Panc1 (cell line): ENCODE measurements at regions not wholly inside any gene's neighbourhood (a gene's known extent, or its start where the extent isn't known, plus 50 kb on each side); places are given as distances from the start of the nearest gene placed in this dataset.

Experiments
- ATAC-seq: fragments of 200-7000 bp; cut with Tn5 transposase; 2 replicates; pipeline ENCODE4 v1.9.1; 2020; ENCODE audit warnings: mild to moderate bottlenecking, moderate library complexity
- BruUV-seq: library from RNA; stranded (reverse); fragments of 400-500 nt; replicated peaks from 2 replicates; lab custom pipeline; 2021; lab: Mats Ljungman, UMichigan
- CTCF ChIA-PET: fragments of 300-600 bp; sonication (Branson Sonifier 250); formaldehyde crosslinking; loops from one replicate; lab custom pipeline; 2022; ENCODE audit warnings: antibody characterized with exemption; lab: Charles Lee
- POLR2A ChIA-PET: fragments of 300-600 bp; sonication (Branson Sonifier 250); formaldehyde crosslinking; loops from one replicate; lab custom pipeline; 2022; ENCODE audit warnings: antibody characterized with exemption; lab: Charles Lee
- DNase-seq: peaks from one replicate; pipeline ENCODE4 v3.0.0-alpha.2; 2010; ENCODE audit warnings: low read depth, low spot score
- H3K27ac ChIP-seq: 2 replicates; pipeline ENCODE4 v1.5.1; 2011; ENCODE audit warnings: mild to moderate bottlenecking, low read length, inconsistent platforms
- H3K27me3 ChIP-seq: fragments of 200-500 bp; sonication (Bioruptor generic); 2 replicates; pipeline ENCODE4 v1.6.0; 2014; ENCODE audit warnings: low read length, inconsistent platforms; ENCODE audit not compliant: control insufficient read depth, insufficient read depth
- H3K36me3 ChIP-seq: fragments of 200-500 bp; sonication (Bioruptor generic); 2 replicates; pipeline ENCODE4 v1.5.1; 2014; ENCODE audit warnings: inconsistent platforms, mild to moderate bottlenecking, low read length, moderate library complexity; ENCODE audit not compliant: control insufficient read depth, insufficient read depth
- H3K4me1 ChIP-seq: 2 replicates; pipeline ENCODE4 v1.5.1; 2011; ENCODE audit warnings: inconsistent platforms, mild to moderate bottlenecking, low read length, moderate library complexity; ENCODE audit not compliant: control insufficient read depth, insufficient read depth
- H3K4me3 ChIP-seq, 2 experiments: 2 replicates each; pipeline ENCODE4 v1.5.1; 2011 to 2012; ENCODE audit warnings: low read depth in 2 of 2, low read length in 2 of 2, mild to moderate bottlenecking in 2 of 2, inconsistent platforms in 1 of 2, moderate library complexity in 1 of 2
- H3K9me3 ChIP-seq: fragments of 200-500 bp; sonication (Bioruptor generic); 2 replicates; pipeline ENCODE4 v1.5.1; 2014; ENCODE audit warnings: low read depth, mild to moderate bottlenecking, inconsistent platforms, low read length, moderate library complexity; ENCODE audit not compliant: control insufficient read depth, insufficient read depth
- CTCF ChIP-seq: fragments of 450-650 bp; IDR thresholded peaks from 2 replicates; pipeline ENCODE4 v1.5.1; 2017; ENCODE audit warnings: mild to moderate bottlenecking
- POLR2AphosphoS5 ChIP-seq: IDR thresholded peaks from 2 replicates; pipeline ENCODE4 v1.6.1; 2012; ENCODE audit warnings: mild to moderate bottlenecking, low read depth, low read length, moderate library complexity
- REST ChIP-seq, 2 experiments: IDR thresholded peaks; 2 replicates each; pipeline ENCODE4 v1.6.1; 2011 to 2012; ENCODE audit warnings: low read depth in 2 of 2, control low read depth in 1 of 2, low read length in 1 of 2, mild to moderate bottlenecking in 1 of 2, moderate library complexity in 1 of 2; ENCODE audit not compliant: insufficient read depth in 1 of 2
- SIN3A ChIP-seq: IDR thresholded peaks from 2 replicates; pipeline ENCODE4 v1.6.1; 2012; ENCODE audit warnings: low read depth, mild to moderate bottlenecking, low read length, moderate library complexity, borderline replicate concordance; ENCODE audit not compliant: insufficient read depth
- TCF7L2 ChIP-seq: IDR thresholded peaks from 2 replicates; pipeline ENCODE4 v1.6.1; 2011; ENCODE audit warnings: mild to moderate bottlenecking, low read depth, low read length, inconsistent platforms
- in situ Hi-C: cut with HindIII; loops from 2 replicates; pipeline ENCODE4 v1.10.0; 2016; ENCODE audit warnings: low sequenced_read_pairs, low pct_unique_long_range_greater_than_20kb
- intact Hi-C: fragments of 100-400 bp; cut with micrococcal nuclease; formaldehyde crosslinking; loops from one replicate; pipeline ENCODE4 v1.10.0; 2022; ENCODE audit not compliant: unreplicated experiment

GRCh38 chr1:70871790-70872189, 175.8 kb downstream of the PTGER3 start:
- no peak for TF ChIP-seq SIN3A
- TF ChIP-seq POLR2AphosphoS5, result no peak
- no peak for TF ChIP-seq TCF7L2
- TF ChIP-seq REST (IDR thresholded peaks at IDR 0.05; ENCODE audit: insufficient read depth in 1 of 2, low read depth in 2 of 2, low read length in 1 of 2), result no peak
- TF ChIP-seq CTCF, result no peak
- intact Hi-C loops, result no loop called here
- Histone ChIP-seq H3K27me3 (no peaks in the 10 kb centered on the region), H3K4me1 (no peaks in the 10 kb centered on the region), H3K36me3 (no peaks in the 10 kb centered on the region), H3K4me3 (no peak overlapping the region), H3K27ac (no peak overlapping the region), H3K9me3 (no peaks in the 10 kb centered on the region)
- BruUV-seq, result no TSS peak
- CTCF ChIA-PET, result no interaction called here
- POLR2A ChIA-PET, result no interaction called here
- ATAC-seq (no peak), DNase-seq (no peak)
- in situ Hi-C loops, result no loop called here

GRCh38 chr1:70874063-70874462, 173.6 kb downstream of the PTGER3 start:
- no peak overlapping the region for H3K27ac ChIP-seq
- TF ChIP-seq TCF7L2, result no peak
- no peak for TF ChIP-seq POLR2AphosphoS5
- no peak for TF ChIP-seq CTCF
- no peak for TF ChIP-seq SIN3A
- no peak for TF ChIP-seq REST (IDR thresholded peaks at IDR 0.05; ENCODE audit: insufficient read depth in 1 of 2, low read depth in 2 of 2, low read length in 1 of 2)
- ATAC-seq, result no peak
- POLR2A ChIA-PET, result no interaction called here
- no peaks in the 10 kb centered on the region for H3K36me3 ChIP-seq
- no peak overlapping the region for H3K4me3 ChIP-seq
- in situ Hi-C loops, result no loop called here
- CTCF ChIA-PET, result no interaction called here
- intact Hi-C loops, result no loop called here
- no peak for DNase-seq
- no TSS peak for BruUV-seq
- no peaks in the 10 kb centered on the region for H3K9me3 ChIP-seq
- H3K27me3 ChIP-seq, result no peaks in the 10 kb centered on the region
- H3K4me1 ChIP-seq, result no peaks in the 10 kb centered on the region
